Stimulated activated CD4-positive, alpha-beta T cell treated with anti-CD3 and anti-CD28 coated beads, TNF-alpha, amount 100 ng/mL, for 24 hours (primary cell): ENCODE measurements at regions not wholly inside any gene's neighbourhood (a gene's known extent, or its start where the extent isn't known, plus 50 kb on each side); places are given as distances from the start of the nearest gene placed in this dataset.

ENCODE experiments used
- DNase-seq, 3 experiments: peaks; one replicate each; pipeline ENCODE4 v3.0.0-alpha.2; 2020; ENCODE audit warnings: low read depth in 3 of 3

GRCh38 chr2:236745420-236746210, 176.0 kb downstream of the ACKR3 start:
- no peak for DNase-seq

- DNase-seq = no peak
These were observed 177.2 kb downstream of the ACKR3 start for GRCh38 chr2:236746833-236747232.

- no peak for DNase-seq
These were observed 177.8 kb downstream of the ACKR3 start for GRCh38 chr2:236747426-236747825.

- no peak for DNase-seq
These were observed 178.3 kb downstream of the ACKR3 start for GRCh38 chr2:236747925-236748324.

GRCh38 chr2:236748385-236748784, 178.8 kb downstream of the ACKR3 start:
- DNase-seq = no peak

GRCh38 chr2:236748801-236749200, 179.2 kb downstream of the ACKR3 start:
- DNase-seq = no peak

GRCh38 chr2:236749346-236749745, 179.7 kb downstream of the ACKR3 start:
- no peak for DNase-seq

- DNase-seq = no peak
These were observed 182.5 kb downstream of the ACKR3 start for GRCh38 chr2:236752096-236752495.

- no peak for DNase-seq
These were observed 184.1 kb downstream of the ACKR3 start for GRCh38 chr2:236753606-236754270.

- DNase-seq = no peak
These were observed 184.8 kb downstream of the ACKR3 start for GRCh38 chr2:236754271-236754944.

- no peak for DNase-seq
These were observed 185.7 kb downstream of the ACKR3 start for GRCh38 chr2:236755278-236755840.

- DNase-seq = no peak
These were observed 188.8 kb downstream of the ACKR3 start for GRCh38 chr2:236758406-236758805.

GRCh38 chr2:236760246-236760645, 190.6 kb downstream of the ACKR3 start:
- DNase-seq = no peak

GRCh38 chr2:236761358-236761757, 191.7 kb downstream of the ACKR3 start:
- no peak for DNase-seq

- DNase-seq = no peak
These were observed 193.0 kb downstream of the ACKR3 start for GRCh38 chr2:236762628-236763027.

- DNase-seq = no peak
These were observed 194.2 kb downstream of the ACKR3 start for GRCh38 chr2:236763857-236764256.

GRCh38 chr2:236764716-236765115, 195.1 kb downstream of the ACKR3 start:
- DNase-seq = no peak

- DNase-seq = no peak
These were observed 195.9 kb downstream of the ACKR3 start for GRCh38 chr2:236765478-236765877.

GRCh38 chr2:236766850-236767249, 197.2 kb downstream of the ACKR3 start:
- no peak for DNase-seq

- no peak for DNase-seq
These were observed 198.3 kb downstream of the ACKR3 start for GRCh38 chr2:236767941-236768340.

- DNase-seq = no peak
These were observed 198.9 kb downstream of the ACKR3 start for GRCh38 chr2:236768393-236769140.
